Cardiac muscle cell (in vitro differentiated cells and primary cell): ENCODE measurements at regions not wholly inside any gene's neighbourhood (a gene's known extent, or its start where the extent isn't known, plus 50 kb on each side); places are given as distances from the start of the nearest gene placed in this dataset.

ENCODE experiments used
- DNase-seq, 2 donors: peaks; one replicate each; pipeline versions ENCODE4 v3.0.0 to v3.0.0-alpha.2; 2010 to 2017; ENCODE audit warnings: low read depth in 1 of 2, low spot score in 1 of 2
- H3K27ac ChIP-seq: fragments of 200-600 bp; sonication (generic); 2 replicates; pipeline ENCODE4 v1.5.1; 2016
- H3K27me3 ChIP-seq: fragments of 200-600 bp; sonication (generic); 2 replicates; pipeline ENCODE4 v1.6.0; 2016; ENCODE audit warnings: control low read depth
- H3K36me3 ChIP-seq: fragments of 200-600 bp; sonication (generic); 2 replicates; pipeline ENCODE4 v1.5.1; 2016; ENCODE audit warnings: control low read depth
- H3K4me1 ChIP-seq: fragments of 200-600 bp; sonication (generic); 2 replicates; pipeline ENCODE4 v1.8.1; 2017; ENCODE audit warnings: low read depth, mild to moderate bottlenecking, mixed run types
- H3K4me3 ChIP-seq: fragments of 200-600 bp; sonication (generic); 2 replicates; pipeline ENCODE4 v1.5.1; 2016; ENCODE audit warnings: mild to moderate bottlenecking
- H3K9me3 ChIP-seq: fragments of 200-600 bp; sonication (generic); 2 replicates; pipeline ENCODE4 v1.5.1; 2017; ENCODE audit warnings: low read depth, mild to moderate bottlenecking, control low read depth
- CTCF ChIP-seq: IDR thresholded peaks from 2 replicates; pipeline ENCODE4 v1.5.1; 2012; ENCODE audit warnings: low read depth, mild to moderate bottlenecking, low read length

DNA sequence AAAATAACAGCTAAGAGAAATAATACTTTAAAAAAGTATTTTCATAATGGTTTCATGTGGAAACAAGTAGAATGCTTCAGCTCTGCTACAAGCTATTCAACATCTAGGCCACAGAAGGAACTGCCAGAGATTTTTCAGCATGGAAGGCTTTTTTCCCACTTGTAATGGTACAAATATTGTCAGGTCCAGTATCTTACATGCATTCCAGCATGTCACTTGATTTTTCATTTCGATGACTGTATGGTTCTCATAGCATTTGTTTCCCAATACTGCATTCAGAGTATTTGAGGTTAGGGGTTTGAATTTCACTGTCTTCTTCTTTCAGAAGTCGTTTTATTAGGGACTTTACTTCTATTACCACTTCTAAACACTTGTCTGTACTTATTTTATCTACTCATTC is 1701.5 kb upstream of the FLRT2 start:
- no peak overlapping the region for H3K27ac ChIP-seq
- peaks cover 15% of the 10 kb centered on the region for H3K4me1 ChIP-seq
- H3K36me3 ChIP-seq, result no peaks in the 10 kb centered on the region
- no peaks in the 10 kb centered on the region for H3K27me3 ChIP-seq
- H3K9me3 ChIP-seq, result no peaks in the 10 kb centered on the region
- no peak for DNase-seq
- H3K4me3 ChIP-seq, result no peak overlapping the region
- TF ChIP-seq CTCF, result no peak

DNA sequence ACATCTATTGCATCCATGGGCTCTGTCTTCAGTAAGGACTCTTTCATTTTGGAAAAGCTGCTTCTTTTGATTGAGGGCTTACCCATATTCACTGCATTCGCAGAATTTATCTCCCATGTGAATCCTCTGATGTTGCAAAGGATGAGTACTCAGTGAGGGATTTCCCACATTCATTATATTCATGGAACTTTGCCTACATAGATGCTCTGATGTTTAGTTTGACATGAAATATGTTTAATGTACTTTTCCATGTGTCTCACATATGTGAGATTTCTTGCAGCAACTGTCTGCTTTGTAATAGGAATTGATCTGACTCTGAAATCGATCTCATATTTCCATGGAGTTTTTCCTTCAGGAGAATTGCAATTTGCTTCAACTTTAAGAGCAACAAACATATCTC is 1699.6 kb upstream of the FLRT2 start:
- Histone ChIP-seq H3K4me1 (peaks cover 15% of the 10 kb centered on the region), H3K9me3 (no peaks in the 10 kb centered on the region), H3K27ac (no peak overlapping the region), H3K27me3 (no peaks in the 10 kb centered on the region), H3K36me3 (no peaks in the 10 kb centered on the region), H3K4me3 (no peak overlapping the region)
- DNase-seq, result no peak
- TF ChIP-seq CTCF, result no peak

DNA sequence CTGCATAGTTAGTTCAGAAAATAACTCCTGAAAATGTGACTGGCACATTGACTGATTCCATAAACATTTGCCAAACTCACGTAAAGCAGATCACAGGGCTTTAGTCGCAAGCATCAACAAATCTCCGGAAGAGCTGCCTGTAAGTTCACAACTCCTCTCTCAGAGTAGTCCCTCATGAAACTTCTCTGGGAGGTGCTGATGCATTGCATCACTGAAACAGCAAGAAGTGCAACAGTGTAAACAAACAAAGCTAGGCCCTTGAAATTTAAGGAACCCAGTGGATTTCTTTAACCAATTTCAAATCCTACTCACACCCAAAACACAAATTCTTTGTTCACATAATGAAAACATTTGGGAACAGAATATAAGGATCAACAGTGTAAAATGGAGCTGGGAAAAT is 1691.7 kb upstream of the FLRT2 start:
- TF ChIP-seq CTCF, result no peak
- no peak overlapping the region for H3K4me3 ChIP-seq
- H3K36me3 ChIP-seq, result no peaks in the 10 kb centered on the region
- DNase-seq, result no peak
- H3K27ac ChIP-seq, result no peak overlapping the region
- H3K9me3 ChIP-seq, result no peaks in the 10 kb centered on the region
- no peaks in the 10 kb centered on the region for H3K27me3 ChIP-seq
- H3K4me1 ChIP-seq, result no peaks in the 10 kb centered on the region

- no peak for DNase-seq
- Histone ChIP-seq H3K27ac (no peak overlapping the region), H3K4me3 (no peak overlapping the region), H3K27me3 (no peaks in the 10 kb centered on the region), H3K4me1 (no peaks in the 10 kb centered on the region), H3K9me3 (no peaks in the 10 kb centered on the region), H3K36me3 (no peaks in the 10 kb centered on the region)
- no peak for TF ChIP-seq CTCF
Measured at GRCh38 chr14:83842547-83842946, 1687.4 kb upstream of the FLRT2 start.

- no peak for DNase-seq
- TF ChIP-seq CTCF, result no peak
- Histone ChIP-seq H3K9me3 (no peaks in the 10 kb centered on the region), H3K4me3 (no peak overlapping the region), H3K27me3 (no peaks in the 10 kb centered on the region), H3K4me1 (no peaks in the 10 kb centered on the region), H3K27ac (no peak overlapping the region), H3K36me3 (no peaks in the 10 kb centered on the region)
Measured at GRCh38 chr14:83847102-83847501, 1682.8 kb upstream of the FLRT2 start.

GRCh38 chr14:83850092-83850491 is 1679.9 kb upstream of the FLRT2 start:
- Histone ChIP-seq H3K36me3 (no peaks in the 10 kb centered on the region), H3K4me3 (no peak overlapping the region), H3K27ac (no peak overlapping the region), H3K9me3 (no peaks in the 10 kb centered on the region), H3K27me3 (no peaks in the 10 kb centered on the region), H3K4me1 (no peaks in the 10 kb centered on the region)
- TF ChIP-seq CTCF, result no peak
- DNase-seq, result no peak
